ENCODE measurements at regions not wholly inside any gene's neighbourhood (a gene's known extent, or its start where the extent isn't known, plus 50 kb on each side); places are given as distances from the start of the nearest gene placed in this dataset.
"Not testable (repeated sequence)": the region's sequence is repeated elsewhere in the genome, so short reads cannot be mapped to it uniquely, and the experiment has no call there.

DNA sequence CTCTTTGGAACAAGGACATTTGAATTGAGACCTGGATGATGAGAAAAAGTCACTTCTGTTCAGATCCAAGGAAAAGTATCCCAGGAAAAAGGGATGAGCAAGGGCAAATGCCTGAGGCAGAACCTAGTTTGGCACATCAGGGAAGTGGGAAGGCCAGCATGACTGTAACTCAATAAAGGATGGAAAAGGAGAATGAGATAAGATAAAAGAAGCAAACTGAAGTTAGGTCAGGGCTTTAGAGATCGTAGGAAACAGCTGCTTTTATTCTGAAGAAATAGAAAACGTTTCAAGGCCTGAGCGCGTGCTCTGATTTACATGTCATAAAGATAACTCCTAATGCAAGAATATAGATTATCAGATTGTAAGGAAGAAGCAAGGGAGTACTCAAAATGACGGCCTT is 450.0 kb downstream of the FRK start:
- TF ChIP-seq GATA1 (IDR thresholded peaks at IDR 0.05; ENCODE audit: low read depth, low read length) (no peak), POLR2A (IDR thresholded peaks at IDR 0.05; ENCODE audit: low read length) (no peak)
- no peak for DNase-seq

GRCh38 chr6:115609111-115609510 is 451.6 kb downstream of the FRK start:
- TF ChIP-seq GATA1 (IDR thresholded peaks at IDR 0.05; ENCODE audit: low read depth, low read length) (no peak), POLR2A (IDR thresholded peaks at IDR 0.05; ENCODE audit: low read length) (no peak)
- DNase-seq, result no peak

DNA sequence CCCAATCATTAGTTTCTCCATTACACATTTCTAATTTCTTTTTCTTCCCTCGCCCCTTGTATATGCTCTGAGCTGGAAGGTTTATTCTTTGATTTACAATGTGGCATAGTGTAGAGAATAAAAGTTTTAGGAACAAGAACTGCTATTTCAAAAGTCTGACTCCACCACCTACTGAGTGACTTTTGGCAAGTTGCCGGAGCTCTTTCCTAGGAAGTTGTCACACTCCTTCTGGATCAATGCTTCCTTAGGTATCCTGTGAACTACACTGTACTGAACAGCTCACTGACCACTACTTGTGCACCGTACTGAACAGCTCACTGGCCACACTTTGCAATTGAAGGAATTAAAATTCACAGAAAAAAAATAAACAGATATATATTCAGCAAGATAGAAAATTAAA is 458.2 kb downstream of the FRK start:
- no peak for DNase-seq
- TF ChIP-seq GATA1 (IDR thresholded peaks at IDR 0.05; ENCODE audit: low read depth, low read length) (no peak), POLR2A (IDR thresholded peaks at IDR 0.05; ENCODE audit: low read length) (no peak)

DNA sequence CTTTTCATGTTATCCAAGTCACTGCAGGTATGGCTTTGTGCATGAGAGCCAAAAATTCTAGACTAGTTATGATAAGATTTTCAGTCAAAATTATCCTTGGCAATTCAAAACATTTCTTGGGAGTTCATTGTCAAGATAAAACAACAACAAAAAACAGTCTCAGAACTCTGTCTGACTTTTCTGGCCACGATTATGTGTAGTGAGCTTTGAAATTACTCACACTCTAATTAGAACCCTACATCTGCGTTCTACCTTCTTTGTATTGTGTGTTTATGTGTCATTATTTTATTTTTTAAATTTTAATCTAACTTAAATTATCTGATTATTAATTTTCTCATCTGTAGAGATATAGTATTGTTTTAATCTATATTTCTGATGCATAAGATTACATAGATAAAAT is 459.2 kb downstream of the FRK start:
- TF ChIP-seq POLR2A (IDR thresholded peaks at IDR 0.05; ENCODE audit: low read length) (no peak), GATA1 (IDR thresholded peaks at IDR 0.05; ENCODE audit: low read depth, low read length) (no peak)
- DNase-seq, result no peak

DNA sequence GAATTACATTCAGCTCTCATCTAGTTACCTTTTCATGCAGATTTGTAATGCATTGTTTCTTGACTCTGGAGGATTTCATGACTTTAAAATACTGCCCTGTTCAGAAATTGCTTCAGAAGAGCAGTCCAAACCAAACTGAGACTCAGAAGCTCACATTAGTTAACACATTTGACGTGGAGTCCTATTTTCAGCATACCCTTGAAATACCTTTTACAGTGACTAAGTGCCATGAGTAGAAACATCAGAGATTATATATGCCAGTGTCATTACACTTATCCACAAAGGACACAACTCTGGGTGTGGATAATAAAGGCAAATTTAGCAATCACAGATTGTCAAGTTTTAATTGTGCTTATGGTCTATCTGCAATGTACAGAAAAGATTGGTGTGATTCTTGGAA is 459.6 kb downstream of the FRK start:
- TF ChIP-seq POLR2A (IDR thresholded peaks at IDR 0.05; ENCODE audit: low read length) (no peak), GATA1 (IDR thresholded peaks at IDR 0.05; ENCODE audit: low read depth, low read length) (no peak)
- DNase-seq, result no peak

DNA sequence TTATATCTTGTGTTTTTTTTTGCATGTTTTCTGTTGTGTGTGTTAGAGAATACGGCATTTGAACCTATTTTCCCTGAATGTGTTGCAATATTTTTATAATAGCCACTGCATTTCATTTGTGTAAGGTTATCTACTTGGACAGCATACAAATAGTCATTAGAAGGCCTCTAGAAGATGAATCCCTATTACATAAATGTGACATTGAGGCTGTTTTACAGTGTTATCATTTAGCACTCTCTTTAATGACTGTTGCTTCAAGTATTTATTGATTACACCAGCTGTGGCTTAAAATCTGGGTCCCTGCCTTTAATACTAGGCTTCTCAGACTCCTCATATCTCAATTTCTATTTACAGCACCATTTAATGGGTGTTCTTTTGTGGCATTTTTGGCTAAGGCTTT is 465.8 kb downstream of the FRK start:
- no peak for DNase-seq
- TF ChIP-seq POLR2A (IDR thresholded peaks at IDR 0.05; ENCODE audit: low read length), result no peak
- TF ChIP-seq GATA1 (IDR thresholded peaks at IDR 0.05; ENCODE audit: low read depth, low read length), result no peak

GRCh38 chr6:115592025-115592424 is 468.7 kb downstream of the FRK start:
- TF ChIP-seq GATA1 (IDR thresholded peaks at IDR 0.05; ENCODE audit: low read depth, low read length) (no peak), POLR2A (IDR thresholded peaks at IDR 0.05; ENCODE audit: low read length) (no peak)
- no peak for DNase-seq

DNA sequence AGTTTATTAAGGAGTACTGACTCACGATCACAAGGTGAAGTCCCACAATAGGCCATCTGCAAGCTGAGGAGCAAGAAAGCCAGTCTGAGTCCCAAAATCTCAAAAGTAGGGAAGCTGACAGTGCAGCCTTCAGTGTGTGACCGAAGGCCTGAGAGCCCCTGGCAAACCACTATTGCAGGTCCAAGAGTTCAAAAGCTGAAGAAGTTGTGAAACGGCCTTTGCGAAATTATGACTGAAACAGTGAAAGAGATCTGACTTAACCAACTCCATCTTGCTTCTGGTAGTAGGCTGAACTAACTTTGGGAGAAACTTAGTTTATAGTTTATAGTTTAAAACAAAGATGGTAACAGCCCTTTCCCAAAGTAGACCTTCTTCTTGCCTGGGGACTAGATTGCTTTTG is 471.6 kb downstream of the FRK start:
- DNase-seq, result not testable (repeated sequence)

- no peak for TF ChIP-seq GATA1 (IDR thresholded peaks at IDR 0.05; ENCODE audit: low read depth, low read length)
- no peak for TF ChIP-seq POLR2A (IDR thresholded peaks at IDR 0.05; ENCODE audit: low read length)
- DNase-seq, result no peak
Measured at GRCh38 chr6:115583290-115583689, 477.4 kb downstream of the FRK start.

DNA sequence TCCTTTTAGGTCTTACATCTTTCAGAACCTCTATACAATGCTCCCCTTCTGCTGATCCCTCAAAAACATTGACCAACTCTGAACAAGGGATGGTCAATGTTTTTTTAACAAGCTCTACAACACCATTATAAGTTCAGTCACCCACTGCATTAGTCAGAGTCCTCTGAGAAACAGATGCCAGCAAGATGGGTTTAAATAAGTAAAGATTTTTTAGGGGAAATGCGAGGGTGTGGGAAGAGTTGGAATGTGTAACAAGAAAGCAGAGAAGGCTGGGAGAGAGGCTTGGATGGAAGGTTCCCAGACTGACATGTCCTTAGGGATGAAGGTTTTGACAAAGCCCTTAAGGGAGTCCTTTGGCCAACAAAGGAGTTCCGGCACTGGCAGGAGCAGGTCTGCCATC is 478.3 kb downstream of the FRK start:
- no peak for DNase-seq
- TF ChIP-seq GATA1 (IDR thresholded peaks at IDR 0.05; ENCODE audit: low read depth, low read length) (no peak), POLR2A (IDR thresholded peaks at IDR 0.05; ENCODE audit: low read length) (no peak)

- not testable (repeated sequence) for DNase-seq
Measured at GRCh38 chr6:115579565-115579964, 481.1 kb downstream of the FRK start.

DNA sequence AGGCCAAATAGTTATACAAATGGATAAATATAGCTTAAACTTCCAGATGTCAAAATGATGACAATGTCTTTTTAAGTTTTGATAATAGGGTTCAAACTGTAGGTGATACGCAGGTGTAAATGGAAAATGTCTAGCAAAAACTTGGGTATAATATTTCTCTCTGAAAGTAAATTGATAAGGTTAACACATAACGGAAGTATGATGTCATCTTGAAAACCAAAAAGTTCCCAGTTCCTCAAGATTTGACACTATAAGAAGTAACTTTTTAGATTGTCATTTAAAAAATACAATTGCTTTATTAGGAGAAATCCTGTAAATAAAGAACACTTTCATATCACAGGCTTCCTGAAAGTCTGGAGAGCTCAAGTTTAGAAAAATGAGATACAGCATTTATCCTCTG is 483.4 kb downstream of the FRK start:
- TF ChIP-seq GATA1 (IDR thresholded peaks at IDR 0.05; ENCODE audit: low read depth, low read length) (no peak), POLR2A (IDR thresholded peaks at IDR 0.05; ENCODE audit: low read length) (no peak)
- DNase-seq, result no peak

DNA sequence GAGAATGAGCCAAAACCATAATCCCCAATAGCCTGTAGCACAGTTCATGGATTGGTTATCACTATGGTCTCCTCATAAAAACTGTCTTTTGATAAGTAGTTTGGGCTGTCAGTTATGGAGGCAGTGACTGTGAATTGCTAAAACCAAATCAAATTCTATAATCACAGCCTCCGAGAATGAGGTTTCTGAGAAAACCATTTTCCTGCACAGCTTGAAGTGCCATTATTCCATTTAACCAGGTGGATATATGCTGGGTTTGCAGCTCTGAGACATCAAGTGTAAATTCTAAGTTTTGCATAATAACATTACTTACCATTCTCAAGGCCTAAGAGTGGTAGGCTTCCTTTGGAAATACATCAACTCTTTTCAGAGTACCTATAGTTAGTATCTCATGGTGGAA is 485.4 kb downstream of the FRK start:
- TF ChIP-seq POLR2A (IDR thresholded peaks at IDR 0.05; ENCODE audit: low read length) (no peak), GATA1 (IDR thresholded peaks at IDR 0.05; ENCODE audit: low read depth, low read length) (no peak)
- DNase-seq, result no peak

GRCh38 chr6:115573861-115574260 is 486.8 kb downstream of the FRK start:
- TF ChIP-seq GATA1 (IDR thresholded peaks at IDR 0.05; ENCODE audit: low read depth, low read length), result no peak
- TF ChIP-seq POLR2A (IDR thresholded peaks at IDR 0.05; ENCODE audit: low read length), result no peak
- no peak for DNase-seq

GRCh38 chr6:115570331-115570730 is 490.4 kb downstream of the FRK start:
- no peak for DNase-seq
- no peak for TF ChIP-seq GATA1 (IDR thresholded peaks at IDR 0.05; ENCODE audit: low read depth, low read length)
- TF ChIP-seq POLR2A (IDR thresholded peaks at IDR 0.05; ENCODE audit: low read length), result no peak

GRCh38 chr6:115554060-115554459 is 506.6 kb downstream of the FRK start:
- TF ChIP-seq GATA1 (IDR thresholded peaks at IDR 0.05; ENCODE audit: low read depth, low read length) (no peak), POLR2A (IDR thresholded peaks at IDR 0.05; ENCODE audit: low read length) (no peak)
- DNase-seq, result no peak
